ENCODE measurements at regions not wholly inside any gene's neighbourhood (a gene's known extent, or its start where the extent isn't known, plus 50 kb on each side); places are given as distances from the start of the nearest gene placed in this dataset.

DNA sequence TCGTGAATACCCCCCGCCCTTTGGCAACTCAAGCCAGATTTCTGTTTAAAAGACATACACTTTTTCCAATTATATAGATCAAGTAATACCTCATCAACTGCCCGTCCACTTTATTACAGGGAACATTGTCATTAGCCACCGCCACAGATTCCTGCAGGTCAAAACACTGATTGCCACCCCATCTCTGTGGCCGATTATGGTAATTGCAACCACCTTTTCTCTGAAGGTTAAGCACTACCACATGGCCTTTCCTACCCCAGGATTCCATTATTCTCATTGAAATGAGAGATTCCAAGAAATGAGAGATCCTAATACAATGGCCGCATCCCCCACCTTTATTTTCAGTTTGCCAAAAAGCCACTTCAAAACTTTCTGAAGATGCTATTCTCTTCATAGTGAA lies 478.8 kb upstream of the HSF2 start:
- TF ChIP-seq GATA3 (IDR thresholded peaks at IDR 0.05; ENCODE audit: low read depth, low read length) (no peak), GATA2 (IDR thresholded peaks at IDR 0.05; ENCODE audit: low read depth, low read length) (no peak)

Measured in SH-SY5Y (cell line).